RWPE2 (cell line): ENCODE measurements at regions not wholly inside any gene's neighbourhood (a gene's known extent, or its start where the extent isn't known, plus 50 kb on each side); places are given as distances from the start of the nearest gene placed in this dataset.
"Not testable (repeated sequence)": the region's sequence is repeated elsewhere in the genome, so short reads cannot be mapped to it uniquely, and the experiment has no call there.

Experiments used
- ATAC-seq: fragments of 200-7000 bp; cut with Tn5 transposase; 3 replicates; pipeline ENCODE4 v1.9.1; 2021; ENCODE audit warnings: low read depth
- DNase-seq: peaks from one replicate; pipeline ENCODE4 v3.0.0-alpha.2; 2020; ENCODE audit warnings: low spot score
- H3K27ac ChIP-seq: fragments of 450-650 bp; 2 replicates; pipeline ENCODE4 v1.5.1; 2017; ENCODE audit warnings: mild to moderate bottlenecking; ENCODE audit not compliant: poor library complexity, severe bottlenecking
- H3K27me3 ChIP-seq: fragments of 250-450 bp; sonication (Bioruptor Pico); 2 replicates; pipeline ENCODE4 v1.5.1; 2021; ENCODE audit warnings: mild to moderate bottlenecking, moderate library complexity; ENCODE audit not compliant: insufficient read depth, poor library complexity, severe bottlenecking
- H3K36me3 ChIP-seq: fragments of 250-450 bp; sonication (Bioruptor Pico); 2 replicates; pipeline ENCODE4 v1.5.1; 2020; ENCODE audit warnings: low read depth, mild to moderate bottlenecking, moderate library complexity
- H3K4me1 ChIP-seq: fragments of 250-450 bp; sonication (Bioruptor Pico); 2 replicates; pipeline ENCODE4 v1.5.1; 2021; ENCODE audit warnings: mild to moderate bottlenecking, moderate library complexity; ENCODE audit not compliant: insufficient read depth, poor library complexity, severe bottlenecking
- H3K4me3 ChIP-seq: fragments of 250-450 bp; sonication (Bioruptor Pico); 2 replicates; pipeline ENCODE4 v1.5.1; 2021; ENCODE audit warnings: mild to moderate bottlenecking, moderate library complexity; ENCODE audit not compliant: severe bottlenecking
- H3K9me3 ChIP-seq: fragments of 250-450 bp; sonication (Bioruptor Pico); 2 replicates; pipeline ENCODE4 v1.5.1; 2021; ENCODE audit warnings: mild to moderate bottlenecking, moderate library complexity; ENCODE audit not compliant: severe bottlenecking
- TF ChIP-seq, protein P1 (sequence below): fragments of 450-650 bp; IDR thresholded peaks from one replicate; pipeline ENCODE4 v1.5.1; 2017; ENCODE audit warnings: mild to moderate bottlenecking, moderate library complexity; ENCODE audit not compliant: poor library complexity, severe bottlenecking

DNA sequence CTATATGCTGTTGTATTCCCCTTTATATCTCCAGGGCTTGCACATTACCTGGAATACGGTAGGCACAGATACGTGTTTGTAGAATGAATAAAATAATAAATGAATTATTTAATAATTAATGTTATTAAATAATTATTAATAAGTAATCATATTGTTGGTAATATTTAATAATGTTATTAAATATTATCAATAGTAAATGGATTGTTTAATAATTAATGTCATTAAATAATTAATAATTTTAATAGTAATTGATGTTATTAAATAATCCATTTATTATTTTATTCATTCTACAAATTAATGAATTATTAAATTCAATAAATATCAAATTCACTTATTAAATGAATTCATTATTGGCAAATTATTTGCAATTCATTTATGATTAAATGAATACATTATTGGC lies 175.1 kb downstream of the MATN1 start:
- H3K27ac ChIP-seq: no peak overlapping the region
- ATAC-seq (no peak), DNase-seq (no peak)
- no peaks in the 10 kb centered on the region for H3K27me3 ChIP-seq
- H3K9me3 ChIP-seq: no peaks in the 10 kb centered on the region
- no peak overlapping the region for H3K4me3 ChIP-seq
- no peaks in the 10 kb centered on the region for H3K36me3 ChIP-seq
- no peaks in the 10 kb centered on the region for H3K4me1 ChIP-seq
- TF ChIP-seq, protein P1, sequence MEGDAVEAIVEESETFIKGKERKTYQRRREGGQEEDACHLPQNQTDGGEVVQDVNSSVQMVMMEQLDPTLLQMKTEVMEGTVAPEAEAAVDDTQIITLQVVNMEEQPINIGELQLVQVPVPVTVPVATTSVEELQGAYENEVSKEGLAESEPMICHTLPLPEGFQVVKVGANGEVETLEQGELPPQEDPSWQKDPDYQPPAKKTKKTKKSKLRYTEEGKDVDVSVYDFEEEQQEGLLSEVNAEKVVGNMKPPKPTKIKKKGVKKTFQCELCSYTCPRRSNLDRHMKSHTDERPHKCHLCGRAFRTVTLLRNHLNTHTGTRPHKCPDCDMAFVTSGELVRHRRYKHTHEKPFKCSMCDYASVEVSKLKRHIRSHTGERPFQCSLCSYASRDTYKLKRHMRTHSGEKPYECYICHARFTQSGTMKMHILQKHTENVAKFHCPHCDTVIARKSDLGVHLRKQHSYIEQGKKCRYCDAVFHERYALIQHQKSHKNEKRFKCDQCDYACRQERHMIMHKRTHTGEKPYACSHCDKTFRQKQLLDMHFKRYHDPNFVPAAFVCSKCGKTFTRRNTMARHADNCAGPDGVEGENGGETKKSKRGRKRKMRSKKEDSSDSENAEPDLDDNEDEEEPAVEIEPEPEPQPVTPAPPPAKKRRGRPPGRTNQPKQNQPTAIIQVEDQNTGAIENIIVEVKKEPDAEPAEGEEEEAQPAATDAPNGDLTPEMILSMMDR: no peak

DNA sequence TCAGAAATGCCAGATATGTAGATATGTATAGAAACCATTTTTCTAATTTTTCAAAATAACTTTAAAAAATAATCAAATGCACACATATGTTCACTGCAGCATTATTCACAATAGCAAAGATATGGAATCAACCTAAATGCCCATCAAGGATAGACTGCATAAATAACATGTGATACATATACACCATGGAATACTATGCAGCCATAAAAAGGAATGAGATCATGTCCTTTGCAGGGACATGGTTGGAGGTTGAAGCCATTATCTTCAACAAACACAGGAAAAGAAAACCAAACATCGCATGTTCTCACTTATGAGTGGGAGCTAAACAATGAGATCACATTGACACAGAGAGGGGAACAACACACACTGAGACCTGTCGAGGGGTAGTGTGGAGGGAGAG lies 176.1 kb downstream of the MATN1 start:
- not testable (repeated sequence) for H3K27ac ChIP-seq, H3K4me3 ChIP-seq, H3K27me3 ChIP-seq, H3K4me1 ChIP-seq, H3K9me3 ChIP-seq, DNase-seq, H3K36me3 ChIP-seq, ATAC-seq

DNA sequence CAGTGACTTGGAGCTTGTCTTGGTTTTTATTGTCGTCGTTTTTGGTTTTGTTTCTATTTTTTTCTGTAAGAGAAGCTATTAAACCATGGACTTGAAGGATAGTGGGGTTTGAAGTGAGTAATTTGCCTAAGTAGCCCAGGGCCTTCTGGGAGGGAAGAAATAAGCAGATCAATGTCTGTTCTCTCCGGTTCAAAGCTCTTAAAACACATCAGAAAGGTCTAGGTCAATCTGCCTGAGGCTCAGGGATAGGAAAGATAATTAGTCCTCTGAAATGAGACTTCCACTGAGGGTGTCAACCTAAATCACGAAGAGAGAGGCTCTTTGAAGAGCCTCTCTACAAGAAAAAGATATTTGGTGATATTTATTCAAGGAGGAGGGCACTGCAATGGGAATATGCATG lies 178.0 kb downstream of the MATN1 start:
- TF ChIP-seq, protein P1: no peak
- H3K4me1 ChIP-seq: no peaks in the 10 kb centered on the region
- no peaks in the 10 kb centered on the region for H3K9me3 ChIP-seq
- no peak for ATAC-seq
- DNase-seq: no peak
- H3K27ac ChIP-seq: no peak overlapping the region
- H3K4me3 ChIP-seq: no peak overlapping the region
- H3K36me3 ChIP-seq: no peaks in the 10 kb centered on the region
- H3K27me3 ChIP-seq: no peaks in the 10 kb centered on the region

DNA sequence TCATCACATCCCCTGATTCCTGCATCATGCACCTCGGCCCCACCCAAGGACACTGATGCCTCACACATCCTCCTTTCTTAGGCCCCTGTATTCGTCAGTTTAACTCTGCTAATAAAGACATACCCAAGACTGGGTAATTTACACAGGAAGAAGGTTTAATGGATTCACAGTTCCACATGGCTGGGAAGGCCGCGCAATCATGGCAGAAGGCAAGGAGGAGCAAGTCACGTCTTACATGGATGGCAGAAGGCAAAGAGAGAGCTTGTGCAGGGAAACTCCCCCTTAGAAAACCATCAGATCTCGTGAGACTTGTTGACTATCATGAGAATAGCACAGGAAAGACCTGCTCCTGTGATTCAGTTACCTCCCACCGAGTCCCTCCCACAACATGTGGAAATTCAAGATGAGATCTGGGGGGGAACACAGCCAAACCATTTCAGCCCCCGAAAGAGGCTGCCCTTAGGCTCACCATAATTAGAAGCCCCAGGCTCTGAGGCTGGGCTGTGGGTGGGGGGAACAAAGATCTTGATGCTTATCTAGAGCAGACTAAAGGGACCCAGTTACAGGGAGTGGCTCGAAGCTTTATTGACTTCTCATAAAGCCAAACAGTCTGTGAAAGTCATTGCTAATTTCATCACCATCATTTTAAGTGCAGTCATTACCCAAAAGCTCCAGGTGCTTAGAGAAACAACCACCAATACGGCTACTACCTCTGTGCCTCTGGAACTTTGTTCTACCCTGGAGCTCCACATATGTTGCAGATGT lies 181.5 kb downstream of the MATN1 start:
- Histone ChIP-seq H3K4me1 (no peaks in the 10 kb centered on the region), H3K27me3 (no peaks in the 10 kb centered on the region), H3K27ac (no peak overlapping the region), H3K36me3 (no peaks in the 10 kb centered on the region), H3K4me3 (no peak overlapping the region), H3K9me3 (no peaks in the 10 kb centered on the region)
- ATAC-seq (no peak), DNase-seq (no peak)
- TF ChIP-seq, protein P1: no peak

DNA sequence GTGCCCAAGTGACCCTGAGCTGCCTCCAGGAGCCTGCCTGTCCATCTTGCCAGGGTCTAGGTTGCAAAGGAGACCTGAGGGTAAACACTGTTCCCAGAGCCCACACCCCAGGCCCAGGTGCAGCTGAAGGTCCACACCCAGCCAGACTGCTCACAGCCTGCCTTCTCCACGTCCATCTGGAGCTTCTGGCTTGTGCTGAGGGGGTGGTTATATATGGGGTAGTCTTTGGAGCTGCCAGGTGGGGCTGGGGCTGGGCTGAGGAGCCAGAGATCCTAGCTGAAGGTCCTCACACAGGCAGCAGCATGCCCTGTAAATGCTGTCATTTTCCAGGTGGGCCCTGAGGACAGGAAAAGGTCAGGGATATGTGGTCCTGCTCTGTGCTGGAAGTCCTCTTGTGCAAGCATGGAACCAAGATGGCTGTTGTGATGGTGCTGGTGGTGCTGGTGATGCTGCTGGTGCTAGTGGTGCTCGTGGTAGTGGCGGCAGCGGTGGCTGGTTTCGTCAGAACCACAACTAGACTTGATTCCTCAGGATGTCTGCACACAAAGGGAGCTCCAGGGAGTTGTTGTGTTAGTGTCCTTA lies 182.7 kb downstream of the MATN1 start:
- no peaks in the 10 kb centered on the region for H3K36me3 ChIP-seq
- H3K27me3 ChIP-seq: no peaks in the 10 kb centered on the region
- H3K4me3 ChIP-seq: no peak overlapping the region
- no peak overlapping the region for H3K27ac ChIP-seq
- ATAC-seq (no peak), DNase-seq (no peak)
- H3K4me1 ChIP-seq: no peaks in the 10 kb centered on the region
- TF ChIP-seq, protein P1: no peak
- H3K9me3 ChIP-seq: no peaks in the 10 kb centered on the region
